ENCODE measurements at regions not wholly inside any gene's neighbourhood (a gene's known extent, or its start where the extent isn't known, plus 50 kb on each side); places are given as distances from the start of the nearest gene placed in this dataset.

DNA sequence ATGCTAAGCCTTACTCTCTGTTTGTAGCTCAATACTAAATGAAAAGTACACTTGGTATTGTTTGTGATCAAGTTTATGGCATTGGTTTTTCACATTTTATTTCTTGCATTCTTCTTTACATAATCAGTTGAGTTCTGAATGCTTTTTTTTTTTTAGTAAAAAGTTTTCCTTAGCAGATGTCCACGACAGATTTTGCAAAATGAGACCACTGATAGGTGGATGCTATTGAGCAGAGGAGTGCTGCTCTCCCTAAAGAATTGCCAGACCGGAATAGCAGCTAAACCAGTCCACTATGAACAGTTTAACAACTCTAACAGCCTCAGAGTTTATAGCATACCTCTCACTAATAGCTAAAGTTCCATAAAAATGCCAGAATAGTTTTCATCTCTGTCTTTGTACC lies 225.1 kb upstream of the CACNA2D1 start:
- H3K4me2 ChIP-seq (ENCODE audit: control insufficient read depth, insufficient read depth): no peak overlapping the region
- DNase-seq (ENCODE audit: low read depth, low spot score): no peak
- no peak overlapping the region for H3K9ac ChIP-seq (ENCODE audit: control insufficient read depth, insufficient read depth, low read length)
- WGBS (ENCODE audit: insufficient coverage, insufficient replicate concordance, low lambda C conversion rate, missing lambda C conversion rate): 0% methylated on average over 2 of the region's 2 CpGs
- intact Hi-C loops (cut with micrococcal nuclease; ENCODE audit: unreplicated experiment): no loop called here
- no peaks in the 10 kb centered on the region for H3K27me3 ChIP-seq (replicated peaks in 1 of 2; ENCODE audit: control insufficient read depth in 2 of 2, insufficient read depth in 2 of 2, low read length in 1 of 2)
- ChIA-PET POLR2A (no interaction called here), CTCF (interaction anchor here (0.6 to 1.8 kb wide), 4 partner anchors 14 to 63 kb away, joined by 3 to 5 read pairs (median 4); no protein-coding TSS in a partner anchor), RAD21 (ENCODE audit: unreplicated experiment) (no interaction called here), SMC1A (ENCODE audit: uncharacterized antibody, unreplicated experiment) (interaction anchor here (0.7 kb wide), 3 partner anchors 90 to 1078 kb away, joined by 3 read pairs; no protein-coding TSS in a partner anchor)
- no peak for FAIRE-seq
- no peak for ATAC-seq
- H3K36me3 ChIP-seq (ENCODE audit: control insufficient read depth in 2 of 2, insufficient read depth in 2 of 2, low read length in 1 of 2): no peaks in the 10 kb centered on the region
- in situ Hi-C loops (cut with MboI): no loop called here
- H3K4me1 ChIP-seq (ENCODE audit: control insufficient read depth, insufficient read depth, low read length): no peaks in the 10 kb centered on the region
- no peak overlapping the region for H3K4me3 ChIP-seq
- no peak overlapping the region for H2AFZ ChIP-seq (ENCODE audit: control insufficient read depth, low read depth, low read length)
- no peaks in the 10 kb centered on the region for H3K9me3 ChIP-seq (replicated peaks; ENCODE audit: control insufficient read depth, insufficient read depth, low read length)
- TF ChIP-seq JUNB (IDR thresholded peaks at IDR 0.05) (no peak), ZNF384 (IDR thresholded peaks at IDR 0.05; ENCODE audit: borderline replicate concordance, low read depth, low read length) (no peak), EZH2 (IDR thresholded peaks at IDR 0.05; ENCODE audit: borderline replicate concordance, control insufficient read depth, low read depth, low read length) (no peak), CBX5 (IDR thresholded peaks at IDR 0.05; ENCODE audit: low read depth) (no peak), HSF1 (IDR thresholded peaks at IDR 0.05; ENCODE audit: low read depth, low read length) (no peak), TARDBP (IDR thresholded peaks at IDR 0.05; ENCODE audit: borderline replicate concordance) (no peak), SMC3 (IDR thresholded peaks at IDR 0.05; ENCODE audit: borderline replicate concordance, low read length) (no peak), YY1 (IDR thresholded peaks at IDR 0.05; ENCODE audit: low read depth, low read length) (no peak), MLLT1 (IDR thresholded peaks at IDR 0.05) (no peak), HDAC6 (IDR thresholded peaks at IDR 0.05; ENCODE audit: unreplicated experiment) (no peak), BHLHE40 (IDR thresholded peaks at IDR 0.05; ENCODE audit: borderline replicate concordance in 1 of 2, low read depth in 2 of 2, low read length in 1 of 2) (no peak), NR2F1 (conservative IDR thresholded peaks at IDR 0.05) (no peak), FOS (IDR thresholded peaks at IDR 0.05; ENCODE audit: borderline replicate concordance, extremely low read depth, insufficient read length) (no peak), STAT3 (IDR thresholded peaks at IDR 0.05; ENCODE audit: low read depth, low read length) (no peak), BRCA1 (IDR thresholded peaks at IDR 0.05; ENCODE audit: low read depth, low read length) (no peak)
- no peaks in the 10 kb centered on the region for H3K79me2 ChIP-seq (ENCODE audit: control insufficient read depth, insufficient read depth, low read length)
- H3K27ac ChIP-seq (ENCODE audit: control insufficient read depth, insufficient read depth): no peak overlapping the region
- H4K20me1 ChIP-seq (ENCODE audit: control insufficient read depth, insufficient read depth): no peaks in the 10 kb centered on the region
- BruUV-seq (replicated peaks): no TSS peak
